ENCODE measurements at regions not wholly inside any gene's neighbourhood (a gene's known extent, or its start where the extent isn't known, plus 50 kb on each side); places are given as distances from the start of the nearest gene placed in this dataset.

GRCh38 chr7:125871431-125871830, 941.8 kb upstream of the POT1 start:
- TF ChIP-seq EZH2 (IDR thresholded peaks at IDR 0.05; ENCODE audit: low read length, missing control alignments) (no peak), CTCF (conservative IDR thresholded peaks at IDR 0.05 in 1 of 2, IDR thresholded peaks at IDR 0.05 in 1 of 2; ENCODE audit: low read depth in 1 of 2, low read length in 2 of 2) (no peak)
- Histone ChIP-seq H3K4me3 (replicated peaks in 1 of 4; ENCODE audit: control extremely low read depth in 1 of 4, insufficient read depth in 1 of 4, low read depth in 3 of 4, low read length in 4 of 4) (no peak overlapping the region), H3K36me3 (ENCODE audit: control insufficient read depth, insufficient read depth, low read length) (no peaks in the 10 kb centered on the region), H3K9ac (ENCODE audit: insufficient read depth, low read length) (no peak overlapping the region), H3K27me3 (ENCODE audit: control insufficient read depth, insufficient read depth, low read length) (no peaks in the 10 kb centered on the region), H4K20me1 (ENCODE audit: control insufficient read depth, extremely low read depth, insufficient read depth, low read length) (no peaks in the 10 kb centered on the region), H2AFZ (ENCODE audit: low read length) (no peak overlapping the region), H3K4me1 (ENCODE audit: control insufficient read depth, extremely low read depth, insufficient read depth, low read length) (no peaks in the 10 kb centered on the region), H3K79me2 (ENCODE audit: control insufficient read depth, insufficient read depth, low read length) (no peaks in the 10 kb centered on the region), H3K4me2 (ENCODE audit: extremely low read depth, insufficient read depth, low read length) (no peak overlapping the region), H3K9me3 (ENCODE audit: control insufficient read depth, insufficient read depth, low read depth, low read length) (no peaks in the 10 kb centered on the region), H3K27ac (ENCODE audit: insufficient read depth, low read length) (no peak overlapping the region)
- no peak for DNase-seq (ENCODE audit: low read depth in 2 of 2)

GRCh38 chr7:125857606-125858005, 928.0 kb upstream of the POT1 start:
- no peak overlapping the region for H2AFZ ChIP-seq (ENCODE audit: low read length)
- peak in 1 of 2 donors; percentile 73 for DNase-seq (ENCODE audit: low read depth in 2 of 2)
- H3K9ac ChIP-seq (ENCODE audit: insufficient read depth, low read length) = no peak overlapping the region
- TF ChIP-seq EZH2 (IDR thresholded peaks at IDR 0.05; ENCODE audit: low read length, missing control alignments) (no peak), CTCF (conservative IDR thresholded peaks at IDR 0.05 in 1 of 2, IDR thresholded peaks at IDR 0.05 in 1 of 2; ENCODE audit: low read depth in 1 of 2, low read length in 2 of 2) (no peak)
- H3K4me1 ChIP-seq (ENCODE audit: control insufficient read depth, extremely low read depth, insufficient read depth, low read length) = no peaks in the 10 kb centered on the region
- no peaks in the 10 kb centered on the region for H4K20me1 ChIP-seq (ENCODE audit: control insufficient read depth, extremely low read depth, insufficient read depth, low read length)
- no peak overlapping the region for H3K4me3 ChIP-seq (replicated peaks in 1 of 4; ENCODE audit: control extremely low read depth in 1 of 4, insufficient read depth in 1 of 4, low read depth in 3 of 4, low read length in 4 of 4)
- H3K27ac ChIP-seq (ENCODE audit: insufficient read depth, low read length) = no peak overlapping the region
- H3K27me3 ChIP-seq (ENCODE audit: control insufficient read depth, insufficient read depth, low read length) = no peaks in the 10 kb centered on the region
- no peaks in the 10 kb centered on the region for H3K79me2 ChIP-seq (ENCODE audit: control insufficient read depth, insufficient read depth, low read length)
- H3K36me3 ChIP-seq (ENCODE audit: control insufficient read depth, insufficient read depth, low read length) = no peaks in the 10 kb centered on the region
- no peak overlapping the region for H3K4me2 ChIP-seq (ENCODE audit: extremely low read depth, insufficient read depth, low read length)
- H3K9me3 ChIP-seq (ENCODE audit: control insufficient read depth, insufficient read depth, low read depth, low read length) = no peaks in the 10 kb centered on the region

GRCh38 chr7:125848157-125848556, 918.5 kb upstream of the POT1 start:
- Histone ChIP-seq H3K27ac (ENCODE audit: insufficient read depth, low read length) (no peak overlapping the region), H3K4me1 (ENCODE audit: control insufficient read depth, extremely low read depth, insufficient read depth, low read length) (no peaks in the 10 kb centered on the region), H3K27me3 (ENCODE audit: control insufficient read depth, insufficient read depth, low read length) (no peaks in the 10 kb centered on the region), H3K79me2 (ENCODE audit: control insufficient read depth, insufficient read depth, low read length) (no peaks in the 10 kb centered on the region), H2AFZ (ENCODE audit: low read length) (no peak overlapping the region), H4K20me1 (ENCODE audit: control insufficient read depth, extremely low read depth, insufficient read depth, low read length) (no peaks in the 10 kb centered on the region), H3K9me3 (ENCODE audit: control insufficient read depth, insufficient read depth, low read depth, low read length) (no peaks in the 10 kb centered on the region), H3K36me3 (ENCODE audit: control insufficient read depth, insufficient read depth, low read length) (no peaks in the 10 kb centered on the region), H3K4me3 (replicated peaks in 1 of 4; ENCODE audit: control extremely low read depth in 1 of 4, insufficient read depth in 1 of 4, low read depth in 3 of 4, low read length in 4 of 4) (no peak overlapping the region), H3K9ac (ENCODE audit: insufficient read depth, low read length) (no peak overlapping the region), H3K4me2 (ENCODE audit: extremely low read depth, insufficient read depth, low read length) (no peak overlapping the region)
- TF ChIP-seq CTCF (conservative IDR thresholded peaks at IDR 0.05 in 1 of 2, IDR thresholded peaks at IDR 0.05 in 1 of 2; ENCODE audit: low read depth in 1 of 2, low read length in 2 of 2) = no peak
- TF ChIP-seq EZH2 (IDR thresholded peaks at IDR 0.05; ENCODE audit: low read length, missing control alignments) = no peak
- DNase-seq (ENCODE audit: low read depth in 2 of 2) = no peak

Data from fibroblast of lung (primary cell).